GM18498 (cell line): ENCODE measurements at regions not wholly inside any gene's neighbourhood (a gene's known extent, or its start where the extent isn't known, plus 50 kb on each side); places are given as distances from the start of the nearest gene placed in this dataset.
"Not testable (repeated sequence)": the region's sequence is repeated elsewhere in the genome, so short reads cannot be mapped to it uniquely, and the experiment has no call there.

Experiments
- ATAC-seq: cut with Tn5 transposase; IDR thresholded peaks from one replicate; pipeline ENCODE4 v1.9.1; 2021; ENCODE audit warnings: mild to moderate bottlenecking, moderate library complexity; ENCODE audit not compliant: unreplicated experiment

GRCh38 chr7:19537942-19538401 is 170.9 kb downstream of the POLR1F start:
- ATAC-seq, result no peak

- ATAC-seq, result no peak
Observed at GRCh38 chr7:19533266-19533665, 175.6 kb downstream of the POLR1F start.

- no peak for ATAC-seq
Observed at GRCh38 chr7:19530852-19531251, 178.0 kb downstream of the POLR1F start.

- no peak for ATAC-seq
Observed at GRCh38 chr7:19530261-19530660, 178.6 kb downstream of the POLR1F start.

- ATAC-seq, result no peak
Observed at GRCh38 chr7:19526639-19527038, 182.2 kb downstream of the POLR1F start.

- ATAC-seq, result no peak
Observed at GRCh38 chr7:19522486-19522885, 186.4 kb downstream of the POLR1F start.

GRCh38 chr7:19520392-19520791 is 188.4 kb downstream of the POLR1F start:
- ATAC-seq, result no peak

- ATAC-seq, result no peak
Observed at GRCh38 chr7:19519443-19520021, 189.3 kb downstream of the POLR1F start.

GRCh38 chr7:19517546-19517945 is 191.3 kb downstream of the POLR1F start:
- ATAC-seq, result not testable (repeated sequence)

GRCh38 chr7:19508821-19509220 is 200.0 kb downstream of the POLR1F start:
- ATAC-seq, result no peak

- ATAC-seq, result no peak
Observed at GRCh38 chr7:19508124-19508523, 200.7 kb downstream of the POLR1F start.

- no peak for ATAC-seq
Observed at GRCh38 chr7:19491821-19492452, 216.9 kb downstream of the POLR1F start.

- no peak for ATAC-seq
Observed at GRCh38 chr7:19491371-19491770, 217.5 kb downstream of the POLR1F start.

- ATAC-seq, result no peak
Observed at GRCh38 chr7:19489162-19489820, 219.5 kb downstream of the POLR1F start.

GRCh38 chr7:19488056-19488455 is 220.8 kb downstream of the POLR1F start:
- ATAC-seq, result no peak

- ATAC-seq, result no peak
Observed at GRCh38 chr7:19482628-19483027, 226.2 kb downstream of the POLR1F start.

- ATAC-seq, result no peak
Observed at GRCh38 chr7:19480383-19480782, 228.5 kb downstream of the POLR1F start.

GRCh38 chr7:19470031-19470430 is 238.8 kb downstream of the POLR1F start:
- no peak for ATAC-seq

- ATAC-seq, result no peak
Observed at GRCh38 chr7:19465861-19466260, 243.0 kb downstream of the POLR1F start.

GRCh38 chr7:19464751-19465150 is 244.1 kb downstream of the POLR1F start:
- ATAC-seq, result no peak

GRCh38 chr7:19464241-19464640 is 244.6 kb downstream of the POLR1F start:
- no peak for ATAC-seq

- no peak for ATAC-seq
Observed at GRCh38 chr7:19463581-19463980, 245.3 kb downstream of the POLR1F start.
